Heart left ventricle (tissue), 13 donors: ENCODE measurements at regions not wholly inside any gene's neighbourhood (a gene's known extent, or its start where the extent isn't known, plus 50 kb on each side); places are given as distances from the start of the nearest gene placed in this dataset.

Experiments
- CTCF ChIP-seq, 12 donors: fragments of 200-600 bp; sonication (generic) in 4 of 12; IDR thresholded peaks; one replicate each; pipeline versions ENCODE4 v1.5.0 to v1.8.0; 2018 to 2022; ENCODE audit warnings: antibody characterized with exemption in 12 of 12, mild to moderate bottlenecking in 5 of 12
- POLR2A ChIP-seq, 2 donors: fragments of 450-650 bp; IDR thresholded peaks; one replicate each; pipeline ENCODE4 v1.6.1; 2017; ENCODE audit warnings: antibody characterized with exemption in 2 of 2, mild to moderate bottlenecking in 2 of 2, moderate library complexity in 2 of 2
- donor health status: ischemic (EF 13 %, LVEDD 7.1; RV severe dilation, severe dysfunction).
- donor health status: DM: no; HTN: yes; CAD: no.
- donor health status: DM: no; HTN: no; CAD: no.
- donor health status: ischemic (EF 25% LVEDD 6.9; RV normal size, moderate dysfunction).
- donor health status: ischemic (EF 25% LVEDD 5.7; RV mildly dilated, moderate dysfunction).
- donor health status: ischemic (EF 35%, LVEDD 5.7; RV mildly dilated, moderate dysfunction).
- donor health status: nonischemic (EF 11% LVEDD 7.7; RV severe dilation, severe dysfunction).
- donor health status: DM: yes; HTN: yes; CAD: no.
- donor health status: PGD.
- donor health status: ischemic (EF 29% LVEDD 5.4; RV normal size, mild dysfunction).
- donor health status: nonischemic (EF 23%, LVEDD 6.1; RV moderate dilation, normal function).

GRCh38 chr6:15096894-15097837 is 148.7 kb upstream of the JARID2 start:
- no peak for TF ChIP-seq CTCF (IDR thresholded peaks at IDR 0.05)
- no peak for TF ChIP-seq POLR2A (IDR thresholded peaks at IDR 0.05)
